GM03348 (cell line): ENCODE measurements at regions not wholly inside any gene's neighbourhood (a gene's known extent, or its start where the extent isn't known, plus 50 kb on each side); places are given as distances from the start of the nearest gene placed in this dataset.
"Not testable (repeated sequence)": the region's sequence is repeated elsewhere in the genome, so short reads cannot be mapped to it uniquely, and the experiment has no call there.

Experiments
- DNase-seq: peaks from one replicate; pipeline ENCODE4 v3.0.0; 2012; ENCODE audit warnings: low spot score

DNA sequence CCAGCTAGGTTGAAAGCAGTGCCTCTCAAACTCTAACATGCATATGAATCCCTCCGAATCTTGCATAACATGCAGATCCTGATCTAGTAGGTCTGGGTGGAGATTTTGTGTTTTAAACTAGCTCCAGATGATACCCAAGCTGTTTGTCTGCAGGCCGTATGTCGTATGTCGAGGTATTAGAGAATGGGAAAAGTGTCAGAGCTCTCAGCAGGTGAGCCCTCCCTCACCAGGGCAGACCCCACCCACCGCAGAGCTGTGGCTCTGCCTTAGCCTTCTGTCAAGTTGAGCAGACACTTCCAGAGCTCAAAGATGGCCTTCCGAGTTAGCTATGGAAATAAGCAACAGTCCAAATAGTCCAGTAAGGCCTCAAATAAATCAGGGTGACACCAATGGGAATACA lies 83.2 kb upstream of the MAP3K1 start:
- no peak for DNase-seq

DNA sequence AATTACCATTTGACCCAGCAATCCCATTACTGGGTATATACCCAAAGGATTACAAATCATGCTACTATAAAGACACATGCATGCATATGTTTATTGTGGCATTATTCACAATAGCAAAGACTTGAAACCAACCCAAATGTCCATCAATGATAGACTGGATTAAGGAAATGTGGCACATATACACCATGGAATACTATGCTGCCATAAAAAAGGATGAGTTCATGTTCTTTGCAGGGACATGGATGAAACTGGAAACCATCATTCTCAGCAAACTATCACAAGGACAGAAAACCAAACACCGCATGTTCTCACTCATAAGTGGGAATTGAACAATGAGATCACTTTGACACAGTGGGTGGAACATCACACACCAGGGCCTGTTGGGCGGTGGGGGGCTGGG lies 83.9 kb upstream of the MAP3K1 start:
- DNase-seq: not testable (repeated sequence)

GRCh38 chr5:56729488-56729887 lies 85.9 kb upstream of the MAP3K1 start:
- DNase-seq: no peak

- DNase-seq: no peak
These were observed 89.5 kb upstream of the MAP3K1 start for GRCh38 chr5:56725711-56726411.

- DNase-seq: not testable (repeated sequence)
These were observed 90.5 kb upstream of the MAP3K1 start for GRCh38 chr5:56724857-56725256.

GRCh38 chr5:56722317-56722716 lies 93.0 kb upstream of the MAP3K1 start:
- no peak for DNase-seq

DNA sequence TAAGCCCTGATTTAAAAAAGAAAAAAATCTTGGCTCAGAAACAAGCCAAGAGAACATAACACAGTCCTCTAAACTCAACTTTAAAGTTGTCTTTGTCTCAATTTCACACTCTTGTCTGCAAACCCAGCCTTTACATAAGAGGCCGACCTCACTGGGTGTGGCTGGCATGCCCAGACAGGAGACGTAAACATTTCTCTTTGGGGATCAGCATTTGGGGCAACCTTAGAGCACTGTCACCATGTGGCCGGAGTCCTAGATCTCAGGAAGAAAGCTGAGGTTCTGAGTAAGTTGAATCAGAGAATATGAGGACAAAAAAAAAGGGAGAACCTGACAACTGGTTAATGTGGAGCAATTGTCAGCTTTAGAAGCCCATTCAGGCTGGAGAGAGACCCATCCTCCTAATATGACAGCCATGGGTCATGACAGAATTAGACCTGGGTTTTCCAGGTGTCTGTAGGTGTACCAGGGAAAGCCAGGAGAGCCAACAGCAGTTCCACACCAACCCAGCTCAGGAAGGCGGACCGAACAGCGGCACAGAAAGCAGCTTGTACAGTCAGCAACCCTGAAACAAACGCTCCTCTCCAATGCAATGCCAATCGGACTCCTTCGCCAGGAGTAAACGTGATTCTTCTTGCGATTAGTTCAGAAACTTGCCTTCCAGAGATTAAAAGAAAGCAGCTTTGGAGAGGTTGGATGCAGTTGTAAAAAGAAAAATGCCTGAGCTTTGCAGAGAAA lies 97.9 kb upstream of the MAP3K1 start:
- no peak for DNase-seq

DNA sequence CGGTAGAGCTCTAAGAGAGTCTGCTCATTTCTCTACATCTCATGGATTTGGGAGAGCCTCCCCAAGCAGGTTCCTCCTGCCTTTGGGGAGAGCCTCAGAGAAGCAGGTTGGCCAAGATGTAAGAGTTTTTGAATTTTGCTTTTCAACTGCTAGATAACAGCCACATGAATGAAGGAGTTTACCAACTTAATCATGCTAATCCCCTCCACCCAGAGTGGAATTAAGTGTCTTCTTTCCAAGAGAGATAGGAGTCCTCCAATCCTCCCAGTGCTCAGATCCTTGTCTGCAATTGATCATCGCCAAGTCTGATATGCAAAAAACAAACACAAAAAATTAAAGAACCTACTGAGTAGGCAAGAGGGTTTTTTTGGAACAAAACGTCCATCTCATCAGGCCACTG lies 99.4 kb upstream of the MAP3K1 start:
- DNase-seq: no peak

DNA sequence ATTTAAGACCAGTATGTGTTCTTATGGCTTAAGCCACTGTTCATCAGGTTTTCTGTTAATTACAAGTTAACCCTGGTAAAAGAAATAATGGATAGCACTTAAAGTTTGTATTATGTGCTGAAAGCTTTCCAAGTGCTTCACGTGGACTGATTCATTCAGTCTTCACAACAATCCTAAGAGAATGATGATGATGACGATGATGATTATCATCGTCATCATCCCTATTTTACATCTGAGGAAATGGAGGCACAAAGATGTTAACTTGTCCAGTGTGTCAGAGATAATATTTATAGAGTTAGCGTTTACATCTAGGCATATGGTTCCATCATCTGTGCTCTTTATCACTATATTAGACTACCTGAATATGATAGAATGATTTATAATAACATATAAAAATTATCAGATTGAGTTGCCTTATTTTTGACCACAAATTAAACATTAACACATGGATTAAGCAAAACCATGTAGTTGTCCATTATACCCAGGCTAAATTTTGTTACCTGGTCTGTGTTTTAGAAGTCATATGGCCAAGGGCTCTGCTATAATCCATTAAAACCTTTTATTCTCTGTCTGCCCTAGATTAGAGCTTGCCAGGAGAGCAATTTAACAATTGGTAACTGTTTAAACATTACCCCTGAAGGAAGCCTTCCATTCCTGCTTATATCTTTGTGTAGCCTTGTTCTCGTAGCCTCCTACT lies 102.3 kb upstream of the MAP3K1 start:
- DNase-seq: no peak

DNA sequence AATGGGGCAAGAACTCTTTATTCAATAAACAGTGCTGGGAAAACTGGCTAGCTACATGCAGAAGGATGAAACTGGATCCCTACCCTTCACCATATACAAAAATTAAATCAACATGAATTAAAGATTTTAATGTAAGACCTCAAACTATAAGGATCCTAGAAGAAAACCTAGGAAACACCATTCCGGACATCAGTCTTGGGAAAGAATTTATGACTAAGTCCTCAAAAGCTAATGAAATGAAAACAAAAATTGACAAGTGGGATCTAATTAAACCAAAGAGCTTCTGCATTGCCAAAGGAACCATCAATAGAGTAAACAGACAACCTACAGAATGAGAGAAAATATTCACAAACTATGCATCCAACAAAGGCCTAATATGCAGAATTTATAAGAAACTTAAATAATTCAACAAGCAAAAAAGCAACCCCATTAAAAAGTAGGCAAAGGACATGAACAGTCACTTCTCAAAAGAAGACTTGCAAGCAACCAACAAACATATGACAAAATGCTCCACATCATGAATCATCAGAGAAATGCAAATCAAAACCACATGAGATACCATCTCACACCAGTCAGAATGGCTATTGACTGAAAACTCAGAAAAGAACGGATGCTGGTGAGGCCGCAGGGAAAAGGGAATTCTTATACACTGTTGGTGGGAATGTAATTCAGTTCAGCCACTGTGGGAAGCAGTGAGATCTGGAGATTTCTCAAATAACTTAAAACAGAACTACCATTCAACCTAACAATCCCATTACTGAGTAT lies 104.3 kb upstream of the MAP3K1 start:
- no peak for DNase-seq

DNA sequence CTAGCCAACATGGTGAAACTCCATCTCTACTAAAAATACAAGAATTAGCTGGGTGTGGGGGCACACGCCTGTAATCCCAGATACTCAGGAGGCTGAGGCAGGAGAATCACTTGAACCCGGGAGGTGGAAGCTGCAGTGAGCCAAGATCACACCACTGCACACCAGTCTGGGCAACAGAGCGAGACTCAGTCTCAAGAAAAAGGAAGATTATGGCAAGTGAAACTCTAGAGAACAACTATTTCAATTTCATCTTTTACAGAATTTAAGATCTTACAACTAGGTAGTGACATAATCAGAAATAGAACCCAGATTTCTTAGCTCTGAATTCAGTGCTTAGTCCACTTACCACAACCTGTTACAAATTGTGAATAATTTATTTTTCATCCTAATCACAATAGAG lies 108.8 kb upstream of the MAP3K1 start:
- DNase-seq: no peak

- no peak for DNase-seq
These were observed 110.1 kb upstream of the MAP3K1 start for GRCh38 chr5:56705217-56705616.

DNA sequence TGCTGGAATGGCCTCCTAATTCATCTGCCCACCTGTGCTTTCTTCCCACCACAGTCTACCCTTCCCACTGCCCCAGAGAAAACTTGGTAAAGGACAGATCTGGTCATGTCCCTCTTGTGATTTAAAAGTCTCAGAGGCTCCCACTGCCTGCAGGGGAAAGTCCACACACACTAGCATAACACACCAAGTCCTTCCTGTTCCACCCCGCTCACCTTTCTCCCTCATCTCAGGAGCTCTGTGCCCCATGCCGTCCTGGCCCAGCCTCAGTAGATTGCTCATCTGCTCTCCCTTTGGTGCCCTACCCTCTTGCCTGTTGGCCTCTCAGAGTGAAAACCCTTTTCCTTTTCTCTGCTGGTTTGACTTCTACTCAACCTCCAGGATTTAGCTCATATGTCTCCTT lies 111.4 kb upstream of the MAP3K1 start:
- DNase-seq: no peak

DNA sequence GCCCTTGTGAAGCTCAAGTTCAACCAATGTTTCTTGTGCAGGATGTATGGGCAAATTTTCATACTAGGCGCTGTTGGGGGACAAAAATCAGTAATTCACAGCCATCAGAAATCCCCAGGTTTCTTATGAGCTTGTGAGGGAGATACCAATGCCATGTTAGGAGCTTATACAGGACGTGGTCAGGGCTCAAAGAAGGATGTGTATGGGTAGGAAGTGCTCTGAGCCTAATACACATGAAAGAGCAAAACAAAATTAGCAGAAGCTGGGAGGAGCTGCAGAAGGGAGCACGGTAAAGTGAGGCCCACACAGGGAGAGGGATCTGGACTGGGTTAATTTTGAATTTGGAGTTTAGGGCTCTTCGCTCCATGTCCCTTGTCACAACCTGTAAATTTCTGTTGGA lies 114.6 kb upstream of the MAP3K1 start:
- DNase-seq: no peak

DNA sequence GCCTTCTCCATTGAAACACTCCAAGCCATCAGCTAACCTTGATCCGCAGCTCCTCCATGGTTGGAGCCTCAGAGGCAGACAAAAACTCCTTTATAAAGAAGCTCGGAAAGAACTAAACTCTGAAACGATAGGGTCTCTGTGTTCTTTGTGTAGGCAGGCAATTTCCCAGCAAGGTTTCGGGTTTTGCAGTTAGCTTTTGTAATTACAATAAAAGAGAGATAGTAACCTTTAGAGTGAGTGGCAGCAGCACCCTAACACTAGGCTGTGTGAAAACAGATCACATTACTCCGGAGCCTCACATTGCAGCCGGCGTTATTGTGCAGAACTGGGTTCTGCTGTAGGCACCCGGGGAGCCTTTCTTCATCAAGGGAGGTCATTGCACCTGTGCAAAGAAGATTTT lies 115.8 kb upstream of the MAP3K1 start:
- no peak for DNase-seq

GRCh38 chr5:56698463-56699381 lies 116.6 kb upstream of the MAP3K1 start:
- DNase-seq: no peak

GRCh38 chr5:56696900-56697299 lies 118.4 kb upstream of the MAP3K1 start:
- DNase-seq: no peak

DNA sequence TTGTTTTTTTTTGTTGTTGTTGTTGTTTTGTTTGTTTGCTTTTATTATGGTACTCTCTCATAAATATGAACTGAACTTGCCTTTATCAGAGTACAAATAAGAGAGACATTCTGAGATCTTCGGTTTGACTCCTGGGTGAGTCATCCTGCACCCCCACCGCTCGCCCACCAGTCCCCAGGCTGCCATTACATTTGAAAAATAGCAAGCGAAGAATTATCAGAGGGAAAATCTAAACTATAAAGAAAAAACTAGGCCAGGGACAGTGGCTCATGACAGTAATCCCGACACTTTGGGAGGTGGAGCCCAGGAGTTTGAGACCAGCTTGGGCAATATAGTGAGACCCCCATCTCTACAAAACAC lies 122.1 kb upstream of the MAP3K1 start:
- no peak for DNase-seq

DNA sequence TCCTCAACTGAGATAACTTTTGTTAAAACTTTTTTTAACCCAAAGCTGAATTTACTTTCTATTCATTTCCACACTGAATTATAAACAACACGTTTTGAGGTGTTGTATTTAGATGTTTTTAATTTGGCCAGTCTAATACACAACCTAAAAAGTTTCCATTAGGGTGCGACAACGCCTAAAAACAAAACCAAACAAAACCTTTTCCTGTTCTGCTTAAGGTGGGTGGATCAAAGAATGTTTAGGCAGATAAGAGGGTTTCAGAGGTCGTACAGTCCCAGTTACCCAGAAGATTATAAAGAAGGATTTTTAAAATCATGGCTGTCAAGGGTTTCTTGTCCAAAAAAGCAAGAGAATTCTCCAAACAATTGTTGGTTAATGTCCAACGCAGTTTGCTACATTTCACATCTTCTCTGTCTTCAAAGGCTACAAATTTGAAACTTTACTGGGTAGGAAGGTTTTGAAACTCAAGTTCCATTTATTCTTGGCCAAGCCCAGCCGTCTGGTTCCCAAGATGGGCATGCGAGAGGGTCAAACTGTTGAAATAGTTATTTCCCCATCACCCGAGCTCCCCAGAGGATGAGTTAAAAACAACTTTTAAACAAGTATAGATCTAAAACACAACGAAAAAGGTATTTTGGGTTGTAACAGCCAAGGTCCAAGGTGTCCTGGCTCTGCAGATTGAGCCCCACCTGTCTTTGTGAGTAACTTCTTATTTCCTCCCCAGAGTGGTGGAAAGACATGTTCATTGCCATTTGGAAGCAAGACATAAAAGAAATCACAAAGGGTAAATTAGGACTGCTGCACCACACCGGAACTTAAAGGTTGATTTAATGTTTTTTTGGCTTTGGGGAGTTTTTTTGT lies 122.8 kb upstream of the MAP3K1 start:
- DNase-seq: no peak

- DNase-seq: no peak
These were observed 126.9 kb upstream of the MAP3K1 start for GRCh38 chr5:56688402-56688801.
